Cardiac septum (tissue), 1 donor: ENCODE measurements at regions not wholly inside any gene's neighbourhood (a gene's known extent, or its start where the extent isn't known, plus 50 kb on each side); places are given as distances from the start of the nearest gene placed in this dataset.
"Not testable (repeated sequence)": the region's sequence is repeated elsewhere in the genome, so short reads cannot be mapped to it uniquely, and the experiment has no call there.

Source experiments
- DNase-seq: peaks from one replicate; pipeline ENCODE4 v3.0.0-alpha.2; 2020; ENCODE audit warnings: low spot score
- intact Hi-C: fragments of 100-400 bp; cut with DNase I; formaldehyde crosslinking; loops from one replicate; pipeline ENCODE4 v1.14.0; 2022
- donor health status: DM: no; HTN: no; CAD: no.

DNA sequence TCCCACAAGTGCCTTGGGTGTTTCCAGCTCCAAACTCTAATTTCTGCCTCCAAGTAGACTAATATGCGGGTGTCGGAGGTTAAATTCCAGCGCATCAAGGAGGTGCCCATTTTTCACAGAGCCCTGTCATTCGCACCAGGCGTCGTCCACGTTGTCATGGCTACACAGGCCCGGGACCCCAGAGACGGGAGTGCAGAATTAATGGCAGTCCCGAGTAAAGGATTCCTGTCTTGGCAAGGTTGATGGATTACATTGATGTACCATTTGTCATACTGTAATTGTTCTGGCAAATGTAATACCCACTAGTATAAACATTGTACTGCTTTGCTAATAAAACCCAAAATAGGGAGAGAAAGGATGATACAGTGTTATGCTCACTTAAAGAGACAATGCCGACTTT, 222.9 kb upstream of the MYL2 start:
- intact Hi-C loops: no loop called here
- no peak for DNase-seq

DNA sequence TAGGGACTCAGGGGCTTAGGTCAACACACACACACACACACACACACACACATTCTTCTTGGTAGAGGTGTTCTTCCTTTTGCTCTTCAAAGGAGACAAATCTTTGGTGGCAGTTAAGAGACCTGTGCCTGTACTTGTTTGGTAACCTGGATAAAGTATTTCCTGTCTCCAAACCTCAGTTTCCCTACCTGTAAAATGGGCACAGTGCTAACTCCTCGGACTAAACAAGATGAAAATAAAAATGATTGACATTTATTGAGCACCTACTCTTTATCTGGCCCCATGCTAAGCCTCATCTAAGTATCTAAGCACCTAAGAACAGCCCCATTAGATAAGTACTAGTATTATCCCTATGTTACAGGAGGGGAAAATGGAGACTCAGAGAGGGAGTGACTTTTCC, 220.8 kb upstream of the MYL2 start:
- intact Hi-C loops: no loop called here
- no peak for DNase-seq

DNA sequence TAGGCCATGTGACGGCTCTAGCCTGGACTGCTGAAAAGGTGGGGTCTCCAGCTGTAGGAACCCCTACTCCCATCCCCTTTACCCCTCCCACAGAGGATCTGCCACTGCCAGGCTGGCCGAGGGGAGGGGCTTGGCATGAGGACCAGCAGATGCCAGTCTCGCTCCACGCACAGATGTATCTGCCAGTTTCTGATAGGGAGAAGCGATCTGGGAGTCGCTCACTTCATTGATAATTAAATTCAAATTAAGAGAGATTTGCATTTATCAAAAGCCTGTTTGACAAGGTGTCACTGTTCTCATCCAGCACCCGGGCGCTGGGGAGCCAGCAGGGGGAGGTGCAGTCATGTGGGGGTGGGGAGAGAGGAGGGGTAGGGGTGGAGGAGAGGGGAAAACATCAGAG, 217.6 kb upstream of the MYL2 start:
- no peak for DNase-seq
- intact Hi-C loops: no loop called here

DNA sequence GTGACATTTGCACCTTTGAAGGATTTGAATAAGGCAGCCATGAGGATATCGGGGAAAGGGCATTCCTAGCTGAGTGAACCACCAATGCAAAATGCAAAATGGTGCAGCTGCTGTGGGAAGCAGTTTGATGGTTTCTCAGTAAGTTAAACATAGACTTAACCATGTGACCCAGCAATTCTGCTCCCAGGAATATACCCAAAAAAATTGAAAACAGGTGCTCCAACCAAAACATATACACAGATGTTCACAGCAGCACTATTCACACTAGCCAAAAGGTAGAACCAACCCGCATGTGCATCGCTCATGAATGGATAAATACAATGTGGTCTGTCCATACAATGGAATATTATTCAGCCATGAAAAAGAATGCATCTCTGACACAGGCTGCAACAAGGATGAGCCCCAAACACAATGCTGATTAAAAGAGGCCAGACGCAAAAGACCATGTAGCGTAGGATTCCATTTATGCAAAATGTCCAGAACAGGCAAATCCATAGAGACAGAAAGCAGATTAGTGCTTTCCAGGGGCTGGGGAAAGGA, 215.0 kb upstream of the MYL2 start:
- intact Hi-C loops: no loop called here
- DNase-seq: no peak

DNA sequence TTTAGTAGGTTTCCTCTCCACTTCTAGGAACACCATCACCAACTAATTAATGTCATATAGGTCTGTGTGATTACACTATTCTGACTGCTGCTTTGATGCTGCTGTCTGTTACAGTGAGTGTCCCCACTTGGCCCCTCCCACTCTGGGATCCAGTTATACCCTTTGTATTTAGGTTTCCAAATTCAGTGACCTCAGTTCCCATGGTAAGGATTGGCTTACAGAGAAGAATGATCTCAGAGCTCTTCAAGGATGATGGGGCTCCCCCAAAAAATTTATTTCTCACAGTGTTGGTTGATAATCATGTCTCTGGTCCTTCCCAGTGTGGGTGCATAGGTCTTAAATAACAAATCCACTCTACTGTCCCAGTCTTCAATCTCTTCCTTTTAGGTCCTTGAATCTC, 210.0 kb upstream of the MYL2 start:
- intact Hi-C loops: no loop called here

DNA sequence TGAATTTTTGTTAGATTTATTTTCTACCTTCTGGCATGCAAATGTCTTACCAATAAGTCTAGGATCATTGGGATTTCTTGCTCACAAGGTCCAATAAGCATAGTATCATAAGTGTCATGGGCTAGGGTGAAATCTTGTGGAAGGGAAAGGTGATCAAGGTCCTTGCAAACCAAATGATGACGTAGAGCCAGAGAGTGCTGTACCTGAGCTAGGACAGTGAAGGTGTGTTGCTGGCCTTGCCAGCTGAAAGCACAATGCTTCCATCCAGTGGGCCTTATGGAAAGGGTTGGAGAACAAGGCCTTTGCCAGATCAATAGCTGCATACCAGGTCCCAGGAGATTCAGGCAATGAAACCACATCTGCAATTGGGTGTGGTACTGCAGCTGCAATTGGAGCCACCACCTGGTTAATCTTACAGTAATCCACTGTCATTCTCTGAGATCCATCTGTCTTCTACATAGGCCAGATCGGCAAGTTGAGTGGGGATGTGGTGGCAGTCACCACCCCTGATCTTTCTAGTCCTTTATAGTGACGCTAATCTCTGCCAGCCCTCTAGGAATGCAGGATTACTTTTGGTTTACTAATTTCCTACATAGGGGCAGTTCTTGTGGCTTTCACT, 208.9 kb upstream of the MYL2 start:
- no peak for DNase-seq
- intact Hi-C loops: no loop called here

More for the DNA sequence above, 210.0 kb upstream of the MYL2 start:
- DNase-seq: no peak

DNA sequence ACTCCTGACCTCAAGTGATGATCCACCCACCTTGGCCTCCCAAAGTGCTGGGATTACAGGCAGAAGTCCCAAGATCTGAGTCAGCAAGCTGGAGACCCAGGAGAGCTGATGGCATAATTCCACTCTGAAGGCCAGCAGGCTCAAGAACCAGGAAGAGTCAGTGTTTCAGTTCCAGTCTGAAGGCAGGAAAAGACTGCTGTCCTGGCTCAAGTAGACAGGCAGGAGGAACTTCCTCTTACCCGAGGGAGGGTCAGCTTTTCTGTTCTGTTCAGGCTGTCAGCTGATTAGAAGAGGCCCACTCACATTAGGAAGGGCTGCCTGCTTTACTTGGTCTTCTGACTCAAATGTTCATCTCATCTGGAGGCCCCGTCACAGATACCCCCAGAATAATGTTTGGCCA, 206.0 kb upstream of the MYL2 start:
- intact Hi-C loops: no loop called here
- no peak for DNase-seq

DNA sequence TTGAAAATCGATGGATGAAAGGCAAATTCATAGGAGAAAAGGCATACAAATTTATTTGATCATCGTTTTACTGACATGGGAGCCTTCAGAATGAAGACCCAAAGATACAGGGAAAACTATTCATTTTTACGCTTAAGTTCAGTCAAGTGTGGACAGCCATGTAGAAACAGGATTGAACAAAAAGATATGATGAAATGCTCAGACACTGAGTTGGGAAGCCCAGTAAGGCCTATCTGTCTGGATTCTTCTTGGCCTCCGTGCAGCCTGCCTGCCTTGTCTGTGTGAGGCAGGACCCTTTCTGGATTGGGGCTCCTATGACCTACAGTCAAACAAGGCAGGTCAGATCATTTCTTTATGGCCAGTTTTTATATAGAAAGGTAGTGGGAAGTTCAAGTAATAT, 203.8 kb upstream of the MYL2 start:
- DNase-seq: no peak
- intact Hi-C loops: no loop called here

DNA sequence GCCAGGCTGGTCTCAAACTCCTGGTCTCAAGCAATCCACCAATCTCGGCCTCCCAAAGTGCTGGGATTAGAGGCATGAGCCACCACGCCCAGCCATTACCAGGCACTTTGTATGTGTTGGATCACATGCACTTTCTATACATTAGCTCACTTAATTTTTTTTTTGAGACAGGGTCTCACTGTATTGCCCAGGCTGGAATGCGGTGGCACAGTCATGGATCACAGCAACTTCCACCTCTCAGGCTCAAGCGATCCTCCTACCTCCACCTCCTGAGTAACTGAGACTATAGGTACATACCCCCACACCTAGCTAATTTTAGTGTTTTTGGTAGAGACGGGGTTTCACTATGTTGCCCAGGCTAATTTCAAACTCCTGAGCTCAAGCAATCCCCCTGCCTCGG, 203.0 kb upstream of the MYL2 start:
- intact Hi-C loops: no loop called here
- no peak for DNase-seq

DNA sequence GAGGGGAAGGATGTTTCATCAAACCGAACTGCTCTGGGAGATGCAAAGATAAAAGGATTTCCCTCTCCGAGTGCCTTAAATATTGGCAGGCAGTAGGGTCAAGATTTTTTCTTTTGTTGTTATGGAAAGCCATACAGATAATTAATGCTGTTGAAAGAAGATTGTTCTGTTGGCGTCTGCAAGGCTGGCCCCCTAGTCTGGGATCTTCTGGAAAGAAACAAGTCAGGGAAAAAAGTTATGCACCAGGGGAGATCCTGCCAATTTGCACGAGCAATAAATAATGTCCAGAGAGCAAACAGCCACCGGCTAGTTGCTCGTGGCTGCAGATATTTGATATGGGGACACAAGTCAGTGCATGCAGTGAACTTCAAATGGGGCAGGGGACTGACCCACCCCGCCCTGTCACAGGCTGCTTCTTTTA, 202.1 kb upstream of the MYL2 start:
- no peak for DNase-seq
- intact Hi-C loops: no loop called here

DNA sequence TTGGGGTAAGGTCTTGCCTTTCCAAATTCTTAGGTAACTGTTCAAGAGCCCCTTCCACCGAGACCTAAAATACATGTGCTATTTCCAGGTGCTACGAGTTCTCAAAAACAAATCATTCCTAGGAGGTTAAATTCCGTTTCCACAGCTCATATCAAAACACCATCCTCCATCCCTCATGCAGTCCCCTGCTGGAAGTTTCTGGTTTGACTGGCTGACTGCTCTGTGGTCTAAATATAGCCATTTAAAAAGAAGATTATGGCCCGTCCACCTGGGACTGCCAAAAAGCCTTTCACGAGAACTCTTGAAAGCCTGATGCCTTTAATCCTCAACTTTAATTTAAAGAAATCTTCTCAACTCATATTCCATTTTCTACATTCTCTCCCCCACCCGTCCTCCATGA, 201.5 kb upstream of the MYL2 start:
- intact Hi-C loops: no loop called here
- DNase-seq: no peak

DNA sequence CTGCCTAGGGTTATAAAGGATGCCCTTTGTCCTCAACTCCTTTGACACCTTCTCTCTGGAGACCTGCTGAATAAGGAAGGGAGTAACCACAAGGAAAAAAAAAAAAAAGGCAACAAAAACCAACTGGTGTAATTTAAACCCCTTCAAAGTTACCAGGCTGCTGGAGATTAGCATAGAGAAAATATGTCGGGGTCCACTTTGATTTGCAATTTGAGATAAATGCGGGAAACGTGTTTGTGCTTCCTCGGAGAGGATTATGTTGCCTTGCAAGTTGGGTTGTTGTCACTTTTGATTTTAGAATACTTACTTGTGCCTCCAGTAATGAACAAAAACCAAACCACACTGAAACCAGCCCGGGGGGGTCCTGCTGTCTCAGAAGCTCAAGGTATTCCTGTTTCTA, 200.2 kb upstream of the MYL2 start:
- intact Hi-C loops: no loop called here
- no peak for DNase-seq

DNA sequence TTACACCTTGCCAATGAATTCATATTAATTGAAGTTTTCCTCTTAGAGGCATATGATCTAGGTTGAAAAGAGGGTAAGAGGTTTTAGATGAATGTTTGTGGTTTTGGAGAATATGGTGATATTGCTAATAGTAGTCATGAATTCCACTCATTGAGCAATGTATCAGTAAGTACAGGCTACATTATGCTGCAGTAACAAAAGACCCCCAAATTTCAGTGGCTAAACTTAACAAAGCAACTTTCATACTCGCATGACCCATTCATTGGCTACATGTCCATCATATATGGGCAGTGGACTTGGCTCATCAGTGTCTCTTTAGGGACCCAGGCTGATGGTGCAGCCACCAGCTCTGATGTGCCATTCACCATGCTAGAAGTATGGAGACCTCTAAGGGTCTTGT, 196.6 kb upstream of the MYL2 start:
- no peak for DNase-seq
- intact Hi-C loops: no loop called here

DNA sequence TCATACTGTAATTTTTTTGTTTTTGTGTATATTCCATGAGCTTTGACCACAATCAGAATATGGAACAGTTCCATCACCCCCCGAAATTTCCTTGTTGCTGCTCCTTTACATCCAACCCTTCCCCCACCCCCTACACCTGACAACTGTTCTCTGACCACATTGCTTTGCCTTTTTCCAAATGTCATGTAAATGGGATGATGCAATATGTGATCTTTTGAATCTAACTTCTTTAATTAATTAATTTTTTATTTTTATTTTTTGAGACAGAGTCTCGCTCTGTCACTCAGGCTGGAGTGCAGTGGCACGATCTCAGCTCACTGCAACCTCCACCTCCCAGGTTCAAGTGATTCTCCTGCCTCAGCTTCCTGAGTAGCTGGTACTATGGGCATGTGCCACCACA, 192.9 kb upstream of the MYL2 start:
- DNase-seq, intact Hi-C loops: not testable (repeated sequence)

DNA sequence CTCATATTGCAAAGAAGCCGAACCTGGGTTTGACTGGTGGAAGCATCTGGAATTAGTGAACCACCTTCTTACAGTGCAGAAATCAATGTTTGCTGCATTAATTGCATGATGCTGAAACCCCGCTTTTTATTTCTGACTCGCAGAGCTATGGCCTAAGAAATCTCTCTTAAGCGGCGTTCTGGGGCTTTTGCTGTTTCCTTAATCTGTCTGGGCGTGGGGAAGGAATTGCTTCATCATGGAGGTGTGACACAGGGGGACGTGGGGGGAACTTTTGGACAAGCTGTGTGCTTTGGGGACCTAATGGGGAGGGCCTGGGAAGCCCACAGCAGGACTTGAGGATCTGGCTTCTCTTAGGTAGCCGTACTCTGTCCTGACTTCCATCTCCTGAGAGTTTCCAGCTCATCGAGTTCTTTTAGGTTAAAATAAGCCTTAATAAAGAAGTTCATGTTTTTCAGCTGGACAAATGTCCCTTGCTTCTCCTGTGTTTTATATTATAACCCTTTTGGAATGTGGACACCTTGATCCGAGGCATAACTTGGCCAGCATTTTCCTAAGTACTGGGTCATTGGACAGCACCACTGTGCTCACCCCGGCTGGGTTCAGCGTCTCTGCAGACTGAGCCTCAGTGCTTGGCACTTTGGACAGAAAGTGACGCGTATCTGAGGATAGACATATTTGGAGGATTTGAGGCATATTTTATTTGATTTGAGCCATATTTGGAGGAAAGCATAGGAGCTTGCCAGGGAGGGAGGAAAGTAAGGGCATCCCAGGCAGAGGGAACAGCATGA, 192.1 kb upstream of the MYL2 start:
- intact Hi-C loops: no loop called here
- DNase-seq: no peak

DNA sequence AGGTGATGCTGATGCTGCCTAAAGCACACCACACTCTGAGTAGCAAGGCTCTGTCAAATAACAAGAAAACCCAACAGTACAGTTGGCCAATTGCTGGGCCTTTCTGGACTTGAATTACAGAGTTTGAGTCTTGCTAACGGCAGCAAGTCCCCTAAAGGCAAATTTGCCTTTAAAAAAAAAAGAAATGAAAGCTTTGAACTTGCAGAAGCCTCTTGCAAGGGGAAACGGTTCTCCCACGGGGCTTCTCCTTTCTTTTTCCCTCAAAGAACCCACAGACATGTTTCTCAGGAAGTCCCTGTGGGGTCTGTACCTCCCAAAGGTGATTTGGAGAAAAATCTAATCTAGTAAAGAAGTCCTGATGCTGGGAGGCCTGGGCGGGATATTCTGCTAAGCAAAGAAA, 191.3 kb upstream of the MYL2 start:
- DNase-seq: no peak

DNA sequence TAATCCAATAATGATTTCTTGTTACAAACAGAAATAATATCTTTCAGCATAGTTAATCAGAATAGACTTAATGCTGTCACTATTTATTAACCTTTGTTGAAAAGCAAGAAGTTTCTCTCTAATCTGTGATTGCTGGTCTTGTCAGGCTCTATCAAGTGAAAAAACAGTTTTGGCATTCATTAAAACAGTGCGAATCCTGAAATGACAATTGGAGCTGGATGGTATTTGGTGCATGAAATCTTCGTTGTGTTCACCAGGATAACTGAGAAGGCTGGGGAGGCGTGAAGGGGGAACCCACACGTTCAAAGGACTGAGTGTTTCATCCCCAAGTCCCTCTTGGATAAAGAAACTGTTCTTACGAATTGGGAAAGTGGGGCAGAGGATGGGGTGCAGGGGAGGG, 190.2 kb upstream of the MYL2 start:
- intact Hi-C loops: no loop called here
- DNase-seq: no peak

More for the DNA sequence above, 191.3 kb upstream of the MYL2 start:
- intact Hi-C loops: no loop called here

DNA sequence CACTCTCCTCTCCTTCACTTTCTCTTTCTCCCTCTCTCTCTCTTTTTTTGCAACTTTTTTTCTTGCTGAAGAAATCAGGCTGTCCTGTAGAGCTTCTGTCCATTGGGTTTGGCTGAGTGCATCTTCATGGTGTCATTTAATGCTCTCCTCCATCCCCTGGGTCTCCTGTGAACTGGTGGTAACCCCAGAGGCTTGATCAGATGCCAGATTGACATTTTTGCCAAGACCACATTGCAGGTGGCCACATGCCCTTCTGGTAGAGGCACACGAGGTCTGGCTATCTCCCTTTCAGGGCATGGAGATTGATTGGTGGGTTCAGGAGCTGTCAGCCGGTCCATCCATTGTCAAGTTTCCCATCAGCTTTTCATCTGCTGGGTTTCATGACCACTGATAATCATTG, 188.3 kb upstream of the MYL2 start:
- no peak for DNase-seq
- intact Hi-C loops: no loop called here

DNA sequence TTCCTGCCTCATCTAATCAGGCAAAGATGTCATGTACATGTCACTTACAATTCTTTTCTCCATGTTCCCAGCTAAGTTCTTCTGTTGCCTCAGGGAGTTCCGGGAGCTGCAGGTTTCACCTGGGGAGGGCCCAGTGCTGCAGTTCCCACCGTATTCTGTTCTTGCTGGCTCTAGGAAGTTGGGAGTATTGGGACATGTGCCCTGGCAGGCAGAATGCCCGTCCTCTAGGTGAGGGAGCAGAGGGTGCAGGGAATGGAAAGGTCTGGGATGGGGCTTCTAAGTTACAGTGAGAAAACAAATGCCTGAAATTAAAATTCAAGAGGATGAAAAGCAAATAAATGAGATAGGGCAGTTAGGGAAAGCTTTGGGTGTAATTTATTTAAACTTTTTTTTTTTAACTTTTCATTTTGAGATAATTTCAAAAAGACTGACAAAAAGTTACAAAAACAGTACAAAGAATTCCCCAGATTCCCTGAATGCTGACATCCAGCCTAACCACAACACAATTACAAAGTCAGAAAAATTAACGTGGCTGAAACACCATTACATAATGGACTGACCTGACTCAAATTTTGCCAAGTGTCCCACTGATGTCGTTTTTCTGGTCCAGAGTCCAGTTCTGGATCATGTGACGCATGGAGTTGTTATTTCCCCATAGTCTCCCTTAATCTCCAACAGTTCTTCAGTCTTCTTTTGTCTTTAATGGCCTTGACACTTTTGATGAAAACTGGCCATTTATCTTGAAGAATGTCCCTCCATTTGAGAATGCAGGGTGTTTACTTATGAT, 187.2 kb upstream of the MYL2 start:
- DNase-seq: no peak
- intact Hi-C loops: no loop called here

DNA sequence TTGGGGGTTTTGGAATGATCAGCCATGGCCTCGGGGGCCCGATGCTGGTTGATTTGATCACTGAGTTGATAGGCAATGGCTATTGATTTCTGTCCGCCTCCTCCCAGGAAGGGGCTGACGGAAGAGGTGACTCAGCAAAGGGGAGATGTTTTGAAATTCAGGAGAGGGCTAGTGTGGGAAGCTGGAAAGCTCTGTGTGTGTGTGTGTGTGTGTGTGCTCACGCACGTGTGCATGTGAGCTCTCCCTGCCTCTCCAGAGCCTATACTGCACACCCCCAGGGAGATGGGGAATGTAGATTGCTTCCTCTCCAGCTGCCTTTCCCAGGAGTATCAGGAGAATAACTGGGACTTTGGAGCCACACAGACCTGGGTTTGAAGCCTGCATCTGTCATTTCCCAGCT, 184.9 kb upstream of the MYL2 start:
- DNase-seq: peak; percentile 65
- intact Hi-C loops: no loop called here

DNA sequence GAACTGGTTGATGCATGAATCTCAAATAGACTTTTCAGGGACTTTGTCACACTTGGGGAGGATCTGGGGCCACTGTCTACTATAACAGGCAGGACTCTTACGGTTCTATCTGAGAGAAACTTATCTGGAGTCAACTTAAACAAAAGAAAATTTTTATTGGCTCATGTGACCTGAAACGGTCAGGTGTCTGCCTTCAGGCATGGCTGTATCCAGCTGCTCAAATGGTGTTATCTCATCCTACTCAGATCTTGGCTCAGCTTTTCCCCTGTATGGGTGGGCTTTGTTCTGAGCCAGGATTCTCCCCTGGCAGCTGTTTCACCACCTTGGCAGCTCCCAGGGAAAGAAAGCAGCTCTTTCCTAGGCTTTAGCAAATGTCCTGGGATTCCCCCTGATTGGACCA, 183.2 kb upstream of the MYL2 start:
- intact Hi-C loops: no loop called here
- no peak for DNase-seq
